ENCODE measurements at regions not wholly inside any gene's neighbourhood (a gene's known extent, or its start where the extent isn't known, plus 50 kb on each side); places are given as distances from the start of the nearest gene placed in this dataset.
"Not testable (repeated sequence)": the region's sequence is repeated elsewhere in the genome, so short reads cannot be mapped to it uniquely, and the experiment has no call there.

GRCh38 chr13:54829391-54830068, 1800.9 kb downstream of the OLFM4 start:
- ATAC-seq (replicated peaks; ENCODE audit: extremely low read depth, poor library complexity, severe bottlenecking); DNase-seq (ENCODE audit: low spot score in 2 of 2); H3K4me1 Mint-ChIP-seq; H3K27me3 Mint-ChIP-seq; H3K27ac Mint-ChIP-seq (ENCODE audit: low read depth); H3K4me3 Mint-ChIP-seq; H3K36me3 Mint-ChIP-seq (ENCODE audit: insufficient read depth): not testable (repeated sequence)
- peaks cover 12% of the 10 kb centered on the region for H3K9me3 Mint-ChIP-seq

GRCh38 chr13:54836273-54836672, 1807.7 kb downstream of the OLFM4 start:
- DNase-seq (ENCODE audit: low spot score in 2 of 2) (no peak), ATAC-seq (replicated peaks; ENCODE audit: extremely low read depth, poor library complexity, severe bottlenecking) (no peak)
- peaks cover 19% of the 10 kb centered on the region for H3K9me3 Mint-ChIP-seq
- no peaks in the 10 kb centered on the region for H3K27me3 Mint-ChIP-seq
- H3K36me3 Mint-ChIP-seq (ENCODE audit: insufficient read depth): no peaks in the 10 kb centered on the region
- H3K4me3 Mint-ChIP-seq: no peak overlapping the region
- H3K27ac Mint-ChIP-seq (ENCODE audit: low read depth): no peak overlapping the region
- H3K4me1 Mint-ChIP-seq: no peaks in the 10 kb centered on the region

- H3K27me3 Mint-ChIP-seq: no peaks in the 10 kb centered on the region
- no peak overlapping the region for H3K27ac Mint-ChIP-seq (ENCODE audit: low read depth)
- no peaks in the 10 kb centered on the region for H3K36me3 Mint-ChIP-seq (ENCODE audit: insufficient read depth)
- peaks cover 6% of the 10 kb centered on the region for H3K9me3 Mint-ChIP-seq
- no peak for DNase-seq (ENCODE audit: low spot score in 2 of 2)
- no peak for ATAC-seq (replicated peaks; ENCODE audit: extremely low read depth, poor library complexity, severe bottlenecking)
- no peaks in the 10 kb centered on the region for H3K4me1 Mint-ChIP-seq
- no peak overlapping the region for H3K4me3 Mint-ChIP-seq
Measured at GRCh38 chr13:54841682-54842081, 1813.1 kb downstream of the OLFM4 start.

GRCh38 chr13:54845351-54845965, 1816.8 kb downstream of the OLFM4 start:
- no peaks in the 10 kb centered on the region for H3K4me1 Mint-ChIP-seq

GRCh38 chr13:54852831-54853230, 1824.2 kb downstream of the OLFM4 start:
- H3K4me3 Mint-ChIP-seq: no peak overlapping the region
- H3K36me3 Mint-ChIP-seq (ENCODE audit: insufficient read depth): no peaks in the 10 kb centered on the region
- no peaks in the 10 kb centered on the region for H3K27me3 Mint-ChIP-seq
- DNase-seq (ENCODE audit: low spot score in 2 of 2) (no peak), ATAC-seq (replicated peaks; ENCODE audit: extremely low read depth, poor library complexity, severe bottlenecking) (no peak)
- peaks cover 12% of the 10 kb centered on the region for H3K9me3 Mint-ChIP-seq
- H3K4me1 Mint-ChIP-seq: no peaks in the 10 kb centered on the region
- H3K27ac Mint-ChIP-seq (ENCODE audit: low read depth): no peak overlapping the region

More at GRCh38 chr13:54845351-54845965, 1816.8 kb downstream of the OLFM4 start:
- Mint-ChIP-seq H3K27me3 (no peaks in the 10 kb centered on the region), H3K36me3 (ENCODE audit: insufficient read depth) (no peaks in the 10 kb centered on the region), H3K9me3 (no peaks in the 10 kb centered on the region), H3K4me3 (no peak overlapping the region), H3K27ac (ENCODE audit: low read depth) (no peak overlapping the region)
- ATAC-seq (replicated peaks; ENCODE audit: extremely low read depth, poor library complexity, severe bottlenecking): no peak
- DNase-seq (ENCODE audit: low spot score in 2 of 2): no peak

GRCh38 chr13:54859827-54860226, 1831.2 kb downstream of the OLFM4 start:
- DNase-seq (ENCODE audit: low spot score in 2 of 2): no peak
- Mint-ChIP-seq H3K27ac (ENCODE audit: low read depth) (no peak overlapping the region), H3K4me1 (no peaks in the 10 kb centered on the region), H3K27me3 (no peaks in the 10 kb centered on the region), H3K36me3 (ENCODE audit: insufficient read depth) (no peaks in the 10 kb centered on the region), H3K9me3 (peaks cover 25% of the 10 kb centered on the region), H3K4me3 (no peak overlapping the region)
- no peak for ATAC-seq (replicated peaks; ENCODE audit: extremely low read depth, poor library complexity, severe bottlenecking)

- DNase-seq (ENCODE audit: low spot score in 2 of 2) (no peak), ATAC-seq (replicated peaks; ENCODE audit: extremely low read depth, poor library complexity, severe bottlenecking) (no peak)
- H3K4me3 Mint-ChIP-seq: no peak overlapping the region
- H3K27ac Mint-ChIP-seq (ENCODE audit: low read depth): no peak overlapping the region
- peaks cover 12% of the 10 kb centered on the region for H3K9me3 Mint-ChIP-seq
- H3K4me1 Mint-ChIP-seq: no peaks in the 10 kb centered on the region
- no peaks in the 10 kb centered on the region for H3K27me3 Mint-ChIP-seq
- H3K36me3 Mint-ChIP-seq (ENCODE audit: insufficient read depth): no peaks in the 10 kb centered on the region
Measured at GRCh38 chr13:54875111-54875510, 1846.5 kb downstream of the OLFM4 start.

GRCh38 chr13:54879036-54879435, 1850.4 kb downstream of the OLFM4 start:
- H3K27ac Mint-ChIP-seq (ENCODE audit: low read depth): no peak overlapping the region
- no peaks in the 10 kb centered on the region for H3K27me3 Mint-ChIP-seq
- no peaks in the 10 kb centered on the region for H3K36me3 Mint-ChIP-seq (ENCODE audit: insufficient read depth)
- peaks cover 21% of the 10 kb centered on the region for H3K9me3 Mint-ChIP-seq
- no peak overlapping the region for H3K4me3 Mint-ChIP-seq
- no peaks in the 10 kb centered on the region for H3K4me1 Mint-ChIP-seq
- DNase-seq (ENCODE audit: low spot score in 2 of 2): no peak
- ATAC-seq (replicated peaks; ENCODE audit: extremely low read depth, poor library complexity, severe bottlenecking): no peak

- no peaks in the 10 kb centered on the region for H3K4me1 Mint-ChIP-seq
- H3K4me3 Mint-ChIP-seq: no peak overlapping the region
- H3K27me3 Mint-ChIP-seq: no peaks in the 10 kb centered on the region
- H3K36me3 Mint-ChIP-seq (ENCODE audit: insufficient read depth): no peaks in the 10 kb centered on the region
- ATAC-seq (replicated peaks; ENCODE audit: extremely low read depth, poor library complexity, severe bottlenecking) (no peak), DNase-seq (ENCODE audit: low spot score in 2 of 2) (no peak)
- no peak overlapping the region for H3K27ac Mint-ChIP-seq (ENCODE audit: low read depth)
- peaks cover 31% of the 10 kb centered on the region for H3K9me3 Mint-ChIP-seq
Measured at GRCh38 chr13:54884682-54885081, 1856.1 kb downstream of the OLFM4 start.

GRCh38 chr13:54890976-54891375, 1862.4 kb downstream of the OLFM4 start:
- no peak overlapping the region for H3K27ac Mint-ChIP-seq (ENCODE audit: low read depth)
- H3K4me3 Mint-ChIP-seq: no peak overlapping the region
- no peaks in the 10 kb centered on the region for H3K4me1 Mint-ChIP-seq
- DNase-seq (ENCODE audit: low spot score in 2 of 2): no peak
- H3K36me3 Mint-ChIP-seq (ENCODE audit: insufficient read depth): no peaks in the 10 kb centered on the region
- no peaks in the 10 kb centered on the region for H3K27me3 Mint-ChIP-seq
- H3K9me3 Mint-ChIP-seq: peaks cover 35% of the 10 kb centered on the region
- ATAC-seq (replicated peaks; ENCODE audit: extremely low read depth, poor library complexity, severe bottlenecking): no peak

- ATAC-seq (replicated peaks; ENCODE audit: extremely low read depth, poor library complexity, severe bottlenecking) (no peak), DNase-seq (ENCODE audit: low spot score in 2 of 2) (no peak)
- no peaks in the 10 kb centered on the region for H3K27me3 Mint-ChIP-seq
- no peaks in the 10 kb centered on the region for H3K36me3 Mint-ChIP-seq (ENCODE audit: insufficient read depth)
- H3K9me3 Mint-ChIP-seq: peaks cover 11% of the 10 kb centered on the region
- no peak overlapping the region for H3K27ac Mint-ChIP-seq (ENCODE audit: low read depth)
- no peaks in the 10 kb centered on the region for H3K4me1 Mint-ChIP-seq
- H3K4me3 Mint-ChIP-seq: no peak overlapping the region
Measured at GRCh38 chr13:54901316-54901715, 1872.7 kb downstream of the OLFM4 start.

GRCh38 chr13:54912367-54912766, 1883.8 kb downstream of the OLFM4 start:
- Mint-ChIP-seq H3K4me3 (no peak overlapping the region), H3K9me3 (peaks cover 25% of the 10 kb centered on the region), H3K4me1 (no peaks in the 10 kb centered on the region), H3K36me3 (ENCODE audit: insufficient read depth) (peaks cover 3% of the 10 kb centered on the region), H3K27me3 (no peaks in the 10 kb centered on the region), H3K27ac (ENCODE audit: low read depth) (no peak overlapping the region)
- DNase-seq (ENCODE audit: low spot score in 2 of 2): no peak
- no peak for ATAC-seq (replicated peaks; ENCODE audit: extremely low read depth, poor library complexity, severe bottlenecking)

- H3K27ac Mint-ChIP-seq (ENCODE audit: low read depth): no peak overlapping the region
- peaks cover 3% of the 10 kb centered on the region for H3K36me3 Mint-ChIP-seq (ENCODE audit: insufficient read depth)
- H3K9me3 Mint-ChIP-seq: peaks cover 25% of the 10 kb centered on the region
- no peak for DNase-seq (ENCODE audit: low spot score in 2 of 2)
- no peaks in the 10 kb centered on the region for H3K4me1 Mint-ChIP-seq
- ATAC-seq (replicated peaks; ENCODE audit: extremely low read depth, poor library complexity, severe bottlenecking): no peak
- H3K4me3 Mint-ChIP-seq: no peak overlapping the region
- H3K27me3 Mint-ChIP-seq: no peaks in the 10 kb centered on the region
Measured at GRCh38 chr13:54913668-54914067, 1885.1 kb downstream of the OLFM4 start.

Data from central memory CD8-positive, alpha-beta T cell (primary cell).